ENCODE measurements at regions not wholly inside any gene's neighbourhood (a gene's known extent, or its start where the extent isn't known, plus 50 kb on each side); places are given as distances from the start of the nearest gene placed in this dataset.
A peak's percentile ranks its signal among the peaks of the same experiment; 100 is the strongest.

DNA sequence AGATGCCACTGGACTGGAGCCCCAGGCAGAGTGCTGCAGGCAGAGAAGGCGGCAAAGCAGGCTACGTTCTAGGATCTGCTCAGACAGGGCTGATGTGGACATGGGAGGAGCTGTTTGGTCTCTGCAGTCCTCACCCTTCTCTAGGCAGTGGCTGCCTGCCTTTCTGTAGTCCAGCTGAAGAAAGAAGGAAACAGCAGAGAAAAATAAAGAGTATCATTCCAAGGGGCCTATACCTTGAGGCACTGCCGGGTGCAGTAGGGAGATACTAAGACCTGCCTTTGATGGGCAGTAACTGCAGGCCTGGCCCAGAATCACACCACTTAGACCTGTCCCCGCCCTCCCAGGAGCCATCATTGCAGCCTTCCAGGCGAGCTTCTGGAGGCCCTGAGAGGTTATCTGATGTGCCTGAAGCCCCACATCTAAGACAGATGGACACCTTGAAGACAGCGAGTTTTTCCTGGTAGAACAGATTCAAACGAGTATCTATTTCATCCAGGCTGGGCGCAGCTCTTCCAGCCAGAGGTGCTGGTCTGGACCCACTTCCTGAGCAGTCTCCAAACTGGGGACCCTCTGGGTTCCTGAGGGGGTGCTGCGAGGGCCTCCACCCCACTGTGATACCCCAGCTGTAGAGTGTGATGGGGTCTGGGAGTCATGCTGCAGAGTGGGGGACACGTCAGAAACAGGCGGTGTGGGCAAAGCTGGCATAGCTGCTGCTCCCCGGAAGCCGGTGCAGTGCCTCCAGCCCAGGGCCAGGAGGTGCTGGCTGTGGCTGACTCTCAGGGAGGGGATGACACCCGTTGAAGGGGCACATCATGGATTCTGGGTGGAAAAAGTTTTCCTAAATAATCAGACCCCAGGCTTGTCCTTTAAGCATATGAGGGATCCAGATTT, 87.3 kb upstream of the OTOS start:
- TF ChIP-seq, protein P1, sequence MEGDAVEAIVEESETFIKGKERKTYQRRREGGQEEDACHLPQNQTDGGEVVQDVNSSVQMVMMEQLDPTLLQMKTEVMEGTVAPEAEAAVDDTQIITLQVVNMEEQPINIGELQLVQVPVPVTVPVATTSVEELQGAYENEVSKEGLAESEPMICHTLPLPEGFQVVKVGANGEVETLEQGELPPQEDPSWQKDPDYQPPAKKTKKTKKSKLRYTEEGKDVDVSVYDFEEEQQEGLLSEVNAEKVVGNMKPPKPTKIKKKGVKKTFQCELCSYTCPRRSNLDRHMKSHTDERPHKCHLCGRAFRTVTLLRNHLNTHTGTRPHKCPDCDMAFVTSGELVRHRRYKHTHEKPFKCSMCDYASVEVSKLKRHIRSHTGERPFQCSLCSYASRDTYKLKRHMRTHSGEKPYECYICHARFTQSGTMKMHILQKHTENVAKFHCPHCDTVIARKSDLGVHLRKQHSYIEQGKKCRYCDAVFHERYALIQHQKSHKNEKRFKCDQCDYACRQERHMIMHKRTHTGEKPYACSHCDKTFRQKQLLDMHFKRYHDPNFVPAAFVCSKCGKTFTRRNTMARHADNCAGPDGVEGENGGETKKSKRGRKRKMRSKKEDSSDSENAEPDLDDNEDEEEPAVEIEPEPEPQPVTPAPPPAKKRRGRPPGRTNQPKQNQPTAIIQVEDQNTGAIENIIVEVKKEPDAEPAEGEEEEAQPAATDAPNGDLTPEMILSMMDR (conservative IDR thresholded peaks at IDR 0.05), result no peak
- H3K27ac ChIP-seq, result no peak overlapping the region

- TF ChIP-seq, protein P1 (conservative IDR thresholded peaks at IDR 0.05), result no peak
- H3K27ac ChIP-seq, result no peak overlapping the region
Measured at GRCh38 chr2:240229005-240229404, 88.5 kb upstream of the OTOS start.

- no peak overlapping the region for H3K27ac ChIP-seq
- TF ChIP-seq, protein P1 (conservative IDR thresholded peaks at IDR 0.05), result no peak
Measured at GRCh38 chr2:240229603-240230235, 89.3 kb upstream of the OTOS start.

DNA sequence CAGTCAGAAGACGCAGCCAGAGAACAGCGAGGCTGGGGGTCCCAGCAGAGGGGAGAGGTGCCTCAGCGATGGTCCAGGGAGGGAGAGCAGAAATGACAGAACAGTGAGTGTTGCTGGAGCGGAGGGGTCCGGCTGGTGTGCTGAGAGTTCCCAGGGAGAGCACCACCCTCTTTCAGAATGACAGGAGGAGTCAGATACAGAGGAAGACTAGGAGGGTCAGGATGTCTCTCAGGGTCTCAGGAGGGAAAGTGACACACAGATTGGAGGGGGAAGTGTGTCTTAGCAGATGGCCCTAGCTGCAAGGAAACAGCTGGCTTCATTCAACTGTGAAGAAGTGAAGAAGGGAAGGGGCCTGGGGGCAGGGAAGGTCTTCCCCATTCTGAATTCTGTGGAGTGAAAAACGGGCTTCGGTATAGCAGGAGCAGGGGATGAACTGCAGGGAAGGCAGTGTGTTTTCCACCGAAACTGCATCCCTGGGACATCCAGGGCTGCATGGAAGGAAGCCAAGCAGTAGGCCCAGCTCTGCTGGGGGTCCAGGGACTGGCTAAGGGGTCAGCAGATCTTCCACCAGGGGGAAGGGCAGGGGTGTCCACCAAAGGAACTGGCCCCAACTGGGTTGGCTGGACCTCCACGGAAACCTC, 90.0 kb upstream of the OTOS start:
- H3K27ac ChIP-seq, result no peak overlapping the region
- TF ChIP-seq, protein P1 (conservative IDR thresholded peaks at IDR 0.05), result no peak

- no peak overlapping the region; the same call in 1 of the 2 replicates for H3K27ac ChIP-seq
- TF ChIP-seq, protein P1 (conservative IDR thresholded peaks at IDR 0.05), result no peak
Measured at GRCh38 chr2:240231838-240232244, 91.4 kb upstream of the OTOS start.

DNA sequence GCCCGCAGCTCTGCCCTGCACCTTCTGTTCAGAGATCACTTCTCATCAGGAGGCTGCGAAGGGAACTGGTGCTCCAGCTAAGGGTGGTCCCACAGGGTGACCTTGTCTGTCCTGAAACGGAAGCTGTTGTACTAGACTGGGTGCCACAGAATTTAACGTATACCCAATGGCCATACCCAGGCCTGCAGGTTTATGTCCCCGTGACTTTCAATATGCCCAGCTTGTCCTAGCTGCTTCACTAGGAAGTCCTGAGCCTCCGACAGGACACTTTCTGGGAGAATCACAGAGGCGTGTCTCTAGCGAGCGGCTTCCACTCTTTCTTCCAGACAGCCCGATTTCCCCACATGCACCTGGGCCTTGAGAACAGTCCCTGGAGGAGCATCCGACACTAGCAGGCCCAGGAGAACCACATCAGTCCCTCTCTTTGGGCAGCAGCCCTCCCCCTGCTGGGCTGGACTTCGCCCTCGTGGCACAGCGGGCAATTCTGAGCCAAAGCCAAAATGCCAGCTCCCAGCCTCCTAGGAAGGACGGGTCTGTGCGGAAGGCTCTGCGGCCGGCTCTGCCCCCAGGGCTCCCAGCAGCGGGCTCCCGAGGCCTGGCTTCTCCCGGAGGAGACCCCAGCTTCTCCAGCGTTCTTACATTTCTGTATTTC, 91.9 kb upstream of the OTOS start:
- TF ChIP-seq, protein P1 (conservative IDR thresholded peaks at IDR 0.05), result no peak
- peak overlapping the region; percentile 53; the same call in 1 of the 2 replicates for H3K27ac ChIP-seq

All from VCaP (cell line).